ENCODE measurements at regions not wholly inside any gene's neighbourhood (a gene's known extent, or its start where the extent isn't known, plus 50 kb on each side); places are given as distances from the start of the nearest gene placed in this dataset.

DNA sequence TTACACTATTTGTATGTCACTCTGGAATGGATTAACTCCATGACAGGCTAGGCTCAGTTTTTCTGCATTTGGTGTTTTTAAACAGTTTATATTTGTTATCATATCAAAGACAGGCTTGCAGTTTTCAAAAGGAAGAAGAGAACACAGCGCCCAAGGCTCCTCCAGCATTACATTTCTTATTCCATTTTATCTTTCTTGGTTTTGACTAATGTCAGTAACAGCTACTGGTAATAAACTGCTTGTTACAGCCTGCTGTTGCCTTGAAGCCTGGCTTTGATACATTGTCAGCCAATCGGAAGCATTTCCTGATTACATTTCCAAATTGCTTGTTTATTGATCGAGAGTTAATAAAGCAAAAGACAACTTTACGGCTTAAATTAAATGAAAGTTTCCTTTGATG lies 166.0 kb upstream of the MDFIC start:
- DNase-seq, result no peak

DNA sequence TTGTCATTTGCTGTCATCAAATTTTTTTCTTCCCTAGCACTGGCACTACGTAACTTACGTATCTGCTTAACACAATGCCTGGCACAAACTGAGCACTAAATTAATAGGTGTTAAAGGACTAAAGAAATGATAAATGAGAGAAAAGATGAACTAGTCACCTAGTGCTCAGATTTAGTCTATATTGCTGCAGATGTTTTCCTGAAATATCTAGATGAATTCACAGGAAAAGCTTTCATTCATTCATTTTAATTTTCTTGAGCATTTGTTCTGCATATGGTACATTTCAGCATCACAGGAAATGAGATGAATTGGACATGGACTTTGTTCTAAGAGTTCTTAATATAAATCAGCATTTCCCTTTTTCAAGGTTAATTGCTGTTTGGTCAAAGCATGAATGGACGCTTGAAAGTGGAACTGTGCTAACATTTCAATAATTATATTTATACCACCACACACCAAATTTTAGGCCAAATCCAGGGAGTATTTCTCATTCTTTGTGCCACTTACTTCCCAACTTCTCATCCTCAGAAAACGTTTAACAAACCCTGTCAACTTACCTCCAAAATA lies 163.2 kb upstream of the MDFIC start:
- DNase-seq, result no peak

DNA sequence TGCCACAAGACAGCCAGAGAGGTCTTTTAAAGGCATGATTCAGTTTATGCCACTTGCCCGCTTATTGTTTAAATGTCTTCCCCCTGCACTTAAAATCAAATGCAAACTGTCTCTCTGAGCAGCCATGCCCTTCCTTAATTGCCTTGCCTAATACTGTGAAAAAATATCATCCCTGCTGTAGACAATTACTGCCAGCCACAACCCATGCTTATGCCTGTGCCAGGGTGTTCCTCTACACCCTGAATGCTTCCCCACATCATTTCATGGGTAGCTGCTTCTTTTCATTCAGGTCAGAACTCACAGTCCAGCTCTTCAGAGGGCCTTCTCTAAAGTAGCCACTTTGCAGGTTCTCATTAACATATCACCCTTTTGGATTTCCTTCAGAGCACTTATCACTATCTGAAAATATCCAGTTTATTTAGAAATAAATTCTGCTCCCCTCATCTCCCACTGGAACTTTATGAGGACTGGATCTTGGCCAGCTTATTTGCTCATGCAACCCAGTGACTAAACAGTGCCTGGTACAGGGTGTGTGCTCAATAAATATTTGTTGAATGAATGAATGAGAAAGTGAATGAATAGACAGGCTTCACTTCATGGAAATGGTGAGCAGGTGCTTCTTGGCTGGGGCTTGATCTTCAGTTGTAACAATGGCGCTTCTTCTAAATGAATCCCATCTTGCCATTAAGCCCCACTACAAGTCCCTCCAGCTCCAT lies 162.4 kb upstream of the MDFIC start:
- DNase-seq, result no peak

DNA sequence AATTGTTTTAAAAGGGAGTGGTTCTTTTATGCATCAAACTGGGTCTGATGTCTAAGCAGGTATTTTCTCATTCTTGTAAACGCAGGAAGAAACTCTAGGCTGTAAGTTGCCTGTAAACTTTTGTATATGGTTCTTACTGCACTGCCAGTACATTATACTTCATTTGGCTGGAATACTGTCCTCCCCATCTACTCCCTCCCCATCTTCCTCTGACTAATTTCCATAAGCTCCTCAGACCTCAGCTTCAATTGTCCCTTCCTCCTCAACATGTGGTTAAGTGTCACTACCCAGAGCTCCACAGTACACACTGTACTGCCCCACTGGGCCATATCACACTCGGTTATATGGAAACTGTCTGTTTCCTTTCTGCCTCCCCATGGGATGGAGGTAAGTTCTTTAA lies 161.4 kb upstream of the MDFIC start:
- no peak for DNase-seq

DNA sequence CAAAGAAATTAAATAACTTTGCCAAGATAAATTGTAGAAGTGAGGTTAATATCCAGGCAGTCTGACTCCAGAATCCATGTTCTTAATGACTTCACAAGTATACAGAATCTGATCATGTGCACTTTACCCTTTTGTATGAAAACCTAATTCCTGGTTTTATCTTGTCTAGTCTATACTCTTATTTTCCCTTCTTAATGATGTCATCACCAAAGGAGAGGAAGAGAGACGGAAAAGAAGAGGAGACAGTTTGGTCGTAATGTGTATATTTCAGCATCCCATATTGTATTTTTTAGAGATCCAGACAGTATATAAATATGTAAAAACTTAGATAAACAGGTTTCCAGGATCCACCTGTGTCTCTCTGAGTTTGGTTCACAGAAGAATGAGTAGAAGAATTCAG lies 159.9 kb upstream of the MDFIC start:
- no peak for DNase-seq

DNA sequence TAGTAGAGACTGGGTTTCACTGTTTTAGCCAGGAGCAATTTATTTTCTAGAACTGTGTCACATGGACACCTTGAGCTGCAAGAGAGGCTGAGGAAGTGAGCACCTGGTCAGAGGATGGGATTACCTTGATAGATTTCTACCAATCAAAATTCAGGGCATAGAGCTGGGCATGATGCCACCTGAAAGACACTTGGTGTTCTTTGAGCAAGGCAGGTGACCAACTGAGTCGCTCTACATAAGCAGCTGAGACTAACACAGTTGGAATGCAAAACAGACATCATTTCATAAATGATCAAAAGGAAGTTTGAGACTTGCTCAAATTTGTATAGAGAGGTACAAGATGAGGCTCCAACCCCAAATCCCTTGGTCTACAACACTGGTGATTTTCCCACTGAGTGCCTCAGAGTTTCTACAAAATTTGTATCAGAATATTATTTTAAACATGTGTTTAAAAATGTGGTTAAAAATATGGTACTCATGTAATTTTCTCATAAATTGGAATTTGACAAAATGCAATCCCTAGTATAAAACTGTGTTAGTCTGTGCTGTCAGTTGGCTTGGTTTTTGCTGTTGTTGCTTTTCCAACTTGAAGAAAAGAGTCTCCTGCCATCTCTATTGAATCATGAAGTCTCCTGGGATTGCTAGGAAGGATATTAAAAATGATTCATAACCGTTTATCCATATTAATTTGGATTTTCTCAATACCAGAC lies 156.4 kb upstream of the MDFIC start:
- DNase-seq, result no peak

DNA sequence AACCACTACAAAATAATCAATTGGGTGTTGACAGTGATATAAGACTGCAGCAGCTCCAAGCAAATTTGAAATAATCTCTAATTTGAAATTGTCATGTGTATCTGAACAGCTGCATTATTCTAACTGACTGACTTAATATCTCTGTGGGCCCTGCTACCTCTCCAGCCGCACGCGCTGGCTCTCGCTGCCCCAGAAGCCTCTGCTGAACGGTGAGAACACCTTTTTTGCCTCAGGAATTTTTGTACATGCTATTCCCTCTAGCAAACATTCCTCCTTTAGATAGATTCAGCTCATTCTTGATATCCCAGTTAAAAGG lies 155.9 kb upstream of the MDFIC start:
- DNase-seq, result no peak

DNA sequence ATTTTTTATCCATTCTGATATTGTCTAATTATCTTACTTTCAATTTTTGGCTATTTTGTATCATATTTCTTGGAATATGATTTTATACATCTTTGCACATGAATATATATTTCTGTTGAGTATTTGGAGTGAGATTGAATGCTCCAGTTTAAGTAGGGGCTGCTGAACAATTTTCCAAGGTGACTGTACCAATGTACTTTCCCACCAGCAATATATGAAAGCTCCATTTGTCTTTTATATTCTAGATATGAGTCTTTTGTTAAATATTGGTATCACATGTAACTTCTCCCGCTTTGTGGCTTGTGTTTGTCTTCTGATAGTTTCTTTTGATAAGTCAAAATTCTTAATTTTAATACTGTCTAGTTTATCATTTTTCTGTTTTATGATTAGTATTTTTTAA lies 144.6 kb upstream of the MDFIC start:
- DNase-seq, result no peak

DNA sequence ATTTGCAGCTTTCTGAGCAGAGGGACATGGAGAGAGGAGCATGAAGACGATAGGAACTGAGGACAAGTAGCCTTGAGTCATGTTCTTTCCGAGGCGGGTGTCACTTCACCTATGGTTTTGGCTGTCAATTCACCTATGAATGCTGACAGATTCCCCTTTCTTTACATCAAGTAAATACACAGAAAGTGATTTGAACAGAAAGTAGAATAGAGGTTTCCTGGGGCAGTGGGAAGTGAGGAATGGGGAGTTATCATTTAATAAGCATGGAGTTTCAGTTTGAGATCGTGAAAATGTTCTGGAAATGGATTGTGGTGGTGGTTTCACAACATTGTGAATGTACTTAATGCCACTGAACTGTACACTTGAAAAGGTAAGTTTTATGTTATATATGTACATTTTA lies 138.4 kb upstream of the MDFIC start:
- DNase-seq, result no peak

DNA sequence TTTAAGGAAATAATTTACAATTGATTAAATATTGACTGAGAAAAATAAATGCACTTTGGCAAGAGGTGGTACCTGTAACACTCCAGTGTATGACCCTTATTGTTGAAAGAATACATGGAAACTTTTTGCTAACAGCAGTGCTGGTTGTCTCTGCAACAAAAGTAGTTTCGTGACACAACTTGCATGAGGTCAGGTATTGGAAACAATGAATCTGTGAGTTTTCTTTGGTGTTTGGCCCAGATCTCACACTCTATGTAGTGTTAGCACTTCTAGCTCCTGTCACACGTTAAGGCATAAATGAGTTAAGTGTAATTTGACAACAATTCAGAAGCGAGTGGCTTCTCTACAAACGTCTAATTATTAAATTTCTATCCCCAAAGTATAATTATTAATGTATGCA lies 137.7 kb upstream of the MDFIC start:
- no peak for DNase-seq

DNA sequence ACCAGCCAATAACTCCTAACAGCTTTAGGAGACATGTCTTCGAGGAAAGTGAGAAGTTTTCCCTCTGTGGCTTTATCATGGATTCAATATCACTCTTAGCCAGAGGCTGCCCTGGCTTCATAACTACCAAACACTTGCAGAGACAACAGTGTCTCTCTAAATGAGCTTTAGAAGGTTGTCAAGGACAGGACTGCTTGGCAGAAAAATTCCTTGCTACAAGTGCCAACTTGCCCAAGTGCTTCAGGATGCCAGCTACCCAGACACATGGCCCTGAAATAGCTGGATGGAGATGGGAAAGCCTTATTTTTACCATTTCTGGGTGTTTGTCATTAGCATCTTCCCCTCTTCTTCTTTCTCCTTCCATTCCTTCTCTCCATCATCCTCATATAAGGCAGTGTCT lies 137.1 kb upstream of the MDFIC start:
- DNase-seq, result peak; percentile 3

DNA sequence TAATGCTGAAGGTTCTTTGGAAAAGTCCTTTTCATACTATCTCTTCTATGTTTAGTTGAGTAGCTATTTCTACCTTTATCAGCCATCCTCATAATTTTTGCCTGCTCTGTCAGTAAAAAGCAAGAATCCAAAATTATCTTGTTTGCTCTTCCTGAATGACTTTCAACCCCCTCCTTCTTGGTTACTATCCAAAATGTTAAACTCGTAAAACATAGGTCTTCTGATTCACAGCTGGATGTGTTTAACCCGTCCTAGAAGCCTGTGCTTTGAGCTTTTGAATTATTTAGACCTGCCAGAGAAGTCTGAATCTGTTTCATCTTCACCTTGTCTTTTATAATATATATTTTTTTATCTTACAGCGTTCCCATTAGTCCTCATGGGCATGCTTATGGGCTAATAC lies 136.4 kb upstream of the MDFIC start:
- no peak for DNase-seq

DNA sequence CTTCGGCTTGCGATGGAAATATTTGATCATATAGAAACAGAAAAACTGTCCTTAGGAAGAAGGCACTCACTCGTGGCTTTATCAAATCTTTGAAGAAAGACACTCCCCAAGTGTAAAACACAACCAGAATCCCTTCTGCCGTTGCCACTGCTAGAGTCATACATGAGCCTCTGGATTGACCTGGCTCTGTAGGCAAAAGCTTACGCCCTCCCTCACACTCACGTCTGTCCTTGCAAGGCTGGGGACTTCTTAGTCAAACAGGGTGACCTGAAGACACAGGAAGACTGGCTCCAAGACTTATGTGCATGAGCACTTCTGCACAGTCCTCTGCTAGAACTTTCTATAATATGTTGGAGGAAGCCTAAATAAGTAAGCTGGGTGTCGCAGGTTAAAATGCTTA lies 135.4 kb upstream of the MDFIC start:
- DNase-seq, result no peak

DNA sequence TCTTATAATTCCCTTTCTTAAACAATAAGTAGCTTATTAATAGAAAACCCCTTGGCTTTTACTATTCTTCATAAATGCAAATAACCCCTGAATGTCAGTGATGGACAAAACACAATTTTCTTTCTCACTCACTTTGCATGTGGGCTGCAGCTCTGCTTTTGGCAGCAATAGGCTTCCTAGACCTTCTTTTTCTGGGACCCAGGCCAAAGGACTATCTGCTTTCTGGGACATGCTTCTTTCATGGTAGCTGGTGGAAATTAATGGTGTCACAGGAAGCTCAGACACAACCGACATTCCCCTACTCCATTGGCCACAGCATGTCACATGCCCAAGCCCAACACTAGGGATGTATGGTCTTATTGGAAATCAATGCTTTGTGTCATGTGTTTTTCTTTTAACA lies 134.3 kb upstream of the MDFIC start:
- no peak for DNase-seq

DNA sequence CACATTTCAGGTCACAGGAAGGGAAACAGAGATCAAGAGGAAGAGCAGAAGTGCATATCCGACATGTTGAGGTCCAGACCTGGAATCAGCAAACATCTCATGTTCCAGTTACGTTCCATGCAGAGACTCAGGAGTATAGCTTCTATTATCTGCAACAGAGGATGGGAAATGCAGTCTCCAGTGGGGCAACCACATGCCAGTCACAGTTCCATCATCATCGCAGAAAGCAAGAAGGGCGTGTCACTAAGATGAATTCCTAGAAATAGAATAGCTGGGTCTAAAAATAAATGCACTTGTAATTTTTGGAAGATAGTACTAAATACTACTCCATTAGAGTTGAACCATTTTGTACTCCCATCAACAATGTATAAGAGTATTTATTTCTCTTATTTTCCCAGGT lies 133.2 kb upstream of the MDFIC start:
- no peak for DNase-seq

DNA sequence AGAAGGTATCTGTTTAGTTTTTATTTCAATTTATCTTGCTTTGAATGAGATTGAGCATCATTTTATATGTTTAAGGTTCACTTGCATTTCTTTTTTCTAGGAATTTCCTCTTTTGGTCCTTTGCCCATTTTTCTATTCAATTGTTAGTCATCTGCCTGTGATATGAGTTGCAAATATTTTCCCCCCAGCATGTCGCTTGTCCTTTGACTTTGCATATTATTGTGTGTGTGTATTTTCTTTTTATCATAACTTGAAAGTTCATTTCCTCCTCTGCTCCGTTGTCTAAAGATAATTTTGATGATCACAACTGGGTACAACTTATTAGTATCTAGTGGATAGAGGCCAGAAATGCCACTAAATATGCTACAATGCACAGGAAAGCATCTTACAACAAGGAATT lies 132.7 kb upstream of the MDFIC start:
- DNase-seq, result no peak

DNA sequence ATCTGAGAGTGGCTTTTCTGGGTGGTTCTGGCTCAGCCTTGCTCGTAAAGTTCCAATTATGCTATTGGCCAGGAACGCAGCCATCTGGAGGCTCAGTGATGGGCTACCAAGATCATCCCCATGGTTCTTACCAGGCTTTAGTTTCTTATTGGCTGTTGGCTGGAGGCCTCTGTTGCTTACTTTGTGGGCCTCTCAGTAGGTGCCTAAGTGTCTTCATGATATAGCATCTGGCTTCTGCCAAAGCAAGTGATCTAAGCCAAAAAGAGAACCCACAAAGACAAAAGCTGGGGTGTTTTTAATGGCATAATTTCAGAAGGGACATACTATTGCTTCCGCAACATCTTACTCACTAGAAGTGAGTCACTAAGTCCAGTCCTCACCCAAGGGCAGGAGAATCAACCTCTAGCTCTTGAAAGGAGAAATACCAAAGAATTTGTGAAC lies 132.0 kb upstream of the MDFIC start:
- DNase-seq, result no peak

DNA sequence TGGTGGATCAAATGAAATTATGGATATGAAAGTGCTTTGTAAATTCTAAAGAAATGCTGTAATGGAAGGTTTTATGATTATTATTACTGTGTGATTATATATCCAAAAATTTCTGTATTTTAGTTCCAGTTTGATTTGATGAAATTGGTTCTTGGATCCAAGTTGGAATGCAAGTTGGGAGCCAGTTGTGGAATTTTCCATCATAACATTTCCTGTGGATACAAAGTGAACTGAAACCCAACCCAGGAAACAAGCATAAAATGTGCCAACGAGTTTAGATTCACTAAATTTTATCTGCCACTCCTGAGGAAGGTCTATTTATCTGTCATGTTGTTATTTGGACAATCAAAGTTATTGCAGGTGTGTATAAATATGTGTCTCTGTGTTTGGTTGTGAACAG lies 131.4 kb upstream of the MDFIC start:
- DNase-seq, result no peak

DNA sequence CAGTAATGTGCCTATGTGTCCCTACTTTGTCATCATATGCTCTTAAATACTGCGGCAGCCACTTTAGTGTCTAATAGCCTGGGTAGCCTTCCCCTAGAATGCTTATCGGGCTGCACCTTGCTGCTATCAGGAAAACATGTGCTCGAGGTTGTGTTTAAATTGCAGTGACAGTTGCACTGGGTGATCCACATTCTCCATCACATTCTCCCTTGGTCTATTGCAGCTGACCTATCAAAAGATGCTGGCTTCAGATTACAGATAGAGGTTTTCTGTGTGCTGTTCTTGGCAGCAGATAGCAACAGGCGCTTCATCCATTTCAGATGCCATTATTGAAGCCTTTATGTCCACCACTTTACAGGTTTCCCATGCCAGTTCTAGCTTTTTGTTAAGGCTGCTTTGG lies 130.1 kb upstream of the MDFIC start:
- no peak for DNase-seq

DNA sequence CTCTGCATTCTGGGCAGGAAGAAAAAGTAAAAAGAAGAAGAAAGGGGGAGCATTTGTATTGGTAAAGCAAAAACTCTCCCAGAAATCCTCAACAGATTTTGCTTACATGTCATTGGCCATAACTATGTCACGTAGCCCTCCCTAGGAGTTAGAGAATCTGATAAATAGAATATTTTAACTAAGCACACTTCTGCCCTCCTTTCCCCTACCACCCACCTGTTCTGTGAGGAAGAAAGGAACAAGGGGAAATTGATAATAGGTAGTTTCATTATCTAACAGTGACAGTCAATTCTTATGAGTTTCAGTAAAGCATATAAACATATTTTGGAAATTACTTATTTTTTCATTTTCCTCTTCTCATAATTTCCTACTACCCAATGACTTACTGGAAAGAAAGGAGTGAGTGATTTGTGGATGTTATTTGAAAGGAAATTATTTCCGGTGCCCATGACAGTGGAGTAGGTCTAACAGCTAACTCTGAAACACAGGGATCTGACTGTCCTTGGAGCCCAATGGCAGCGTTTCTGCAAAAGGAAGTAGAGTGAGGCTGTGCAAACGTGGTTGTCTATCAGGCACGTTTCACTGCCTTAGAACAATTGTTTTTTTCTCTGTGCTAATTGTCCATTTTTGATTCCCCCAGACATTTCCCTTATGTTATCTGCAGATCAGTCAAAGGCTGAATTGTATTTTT lies 128.6 kb upstream of the MDFIC start:
- DNase-seq, result no peak

DNA sequence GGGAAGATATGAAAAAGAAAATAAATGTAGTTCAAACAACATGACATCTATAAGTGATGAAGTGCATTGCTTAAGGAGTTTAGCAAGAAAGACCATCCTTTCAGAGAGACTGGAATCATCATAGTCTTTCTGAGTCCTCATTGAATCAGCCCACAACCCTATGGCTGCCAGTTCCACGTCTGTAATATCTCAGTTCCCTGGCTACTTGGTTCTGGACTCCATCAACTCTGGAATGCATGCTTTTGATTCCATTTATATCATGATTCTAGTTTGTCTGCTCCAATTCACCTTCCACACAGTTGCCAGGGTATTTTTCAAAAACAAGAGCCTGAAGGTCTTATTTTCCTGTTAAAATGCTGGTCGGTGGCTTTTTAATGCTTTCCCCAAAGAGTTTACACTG lies 126.4 kb upstream of the MDFIC start:
- DNase-seq, result no peak

DNA sequence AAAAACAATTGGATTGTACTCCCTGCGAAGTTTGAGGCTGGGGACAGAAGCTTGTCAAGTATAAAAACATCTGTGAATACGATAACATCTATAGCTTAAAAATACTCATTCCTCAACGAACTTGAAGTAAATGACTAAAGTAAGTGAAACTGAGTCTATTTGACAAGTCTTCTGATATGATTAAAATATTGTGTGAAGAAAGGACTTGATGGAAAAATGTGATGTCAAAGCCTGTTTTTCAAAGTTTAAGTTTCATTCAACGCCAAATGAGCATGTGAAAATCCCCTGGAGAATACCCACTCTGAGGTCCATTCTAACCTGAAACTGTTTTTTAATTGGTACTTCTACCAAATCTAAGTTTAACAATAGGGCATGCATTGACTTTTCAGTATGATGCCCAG lies 122.3 kb upstream of the MDFIC start:
- no peak for DNase-seq

DNA sequence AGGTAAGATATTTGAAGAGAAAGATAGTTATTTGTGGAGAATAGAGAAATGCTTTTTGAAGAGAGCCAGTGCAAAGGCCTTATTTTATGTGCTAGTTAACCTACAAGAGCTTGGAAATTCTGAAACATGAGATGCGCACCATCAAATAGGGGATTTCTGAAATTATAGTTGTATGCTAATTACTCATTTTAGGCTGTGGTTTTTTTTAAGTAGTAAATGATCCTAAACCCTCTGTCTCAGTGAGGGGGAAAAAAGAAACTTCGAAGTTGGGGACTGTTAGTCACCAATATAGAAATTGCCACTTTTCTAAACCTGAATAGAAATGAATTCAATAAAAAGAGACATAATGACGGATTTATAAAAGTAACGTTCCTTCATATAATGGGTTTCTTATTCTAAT lies 119.3 kb upstream of the MDFIC start:
- no peak for DNase-seq

DNA sequence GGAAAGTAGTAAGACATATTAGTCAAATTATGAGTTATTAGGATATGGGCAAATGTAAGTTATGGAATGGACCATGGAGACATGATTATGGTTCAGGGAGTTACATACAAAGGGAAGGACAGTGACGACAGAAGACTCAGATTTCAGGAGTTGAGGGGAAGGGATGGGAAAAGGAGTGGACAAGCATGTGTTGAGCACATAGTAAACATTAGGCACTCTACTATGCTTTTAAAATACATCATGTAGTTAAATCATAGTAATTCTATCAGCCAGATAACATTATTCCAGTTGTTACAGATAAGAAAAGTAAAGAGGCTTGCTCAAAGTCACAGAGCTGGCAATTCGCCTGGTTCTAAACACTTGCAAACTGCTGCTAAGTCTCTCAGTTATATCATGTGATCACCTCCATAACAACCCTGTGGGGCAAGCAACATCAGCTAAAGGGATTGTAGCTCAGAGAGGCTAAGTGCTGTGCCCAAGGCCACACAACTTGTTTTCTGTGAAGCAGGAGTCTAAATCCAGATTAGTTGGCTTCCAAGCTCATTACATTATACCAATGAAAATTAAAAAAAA lies 115.2 kb upstream of the MDFIC start:
- no peak for DNase-seq
